ENCODE measurements at regions not wholly inside any gene's neighbourhood (a gene's known extent, or its start where the extent isn't known, plus 50 kb on each side); places are given as distances from the start of the nearest gene placed in this dataset.

GRCh38 chr1:206411321-206411720, 59.0 kb upstream of the IKBKE start:
- no peaks in the 10 kb centered on the region for H3K4me1 ChIP-seq
- H3K27me3 ChIP-seq = no peaks in the 10 kb centered on the region
- no peak for DNase-seq (ENCODE audit: low spot score in 2 of 2)
- peaks cover 22% of the 10 kb centered on the region for H3K36me3 ChIP-seq
- H3K4me3 ChIP-seq = no peak overlapping the region
- TF ChIP-seq POLR2AphosphoS5 (IDR thresholded peaks at IDR 0.05) (no peak), CTCF (IDR thresholded peaks at IDR 0.05) (no peak), EP300 (IDR thresholded peaks at IDR 0.05) (no peak), POLR2A (IDR thresholded peaks at IDR 0.05) (no peak)
- no peaks in the 10 kb centered on the region for H3K9me3 ChIP-seq
- 80% methylated on average over 3 of the region's 3 CpGs for WGBS
- no peak overlapping the region for H3K27ac ChIP-seq

GRCh38 chr1:206415942-206416341, 54.3 kb upstream of the IKBKE start:
- H3K27ac ChIP-seq = no peak overlapping the region
- no peak overlapping the region for H3K4me3 ChIP-seq
- 57% methylated on average over 6 of the region's 6 CpGs for WGBS
- TF ChIP-seq EP300 (IDR thresholded peaks at IDR 0.05) (no peak), CTCF (IDR thresholded peaks at IDR 0.05) (no peak), POLR2AphosphoS5 (IDR thresholded peaks at IDR 0.05) (no peak), POLR2A (IDR thresholded peaks at IDR 0.05) (no peak)
- no peak for DNase-seq (ENCODE audit: low spot score in 2 of 2)
- no peaks in the 10 kb centered on the region for H3K9me3 ChIP-seq
- H3K36me3 ChIP-seq = peaks cover 42% of the 10 kb centered on the region
- H3K4me1 ChIP-seq = no peaks in the 10 kb centered on the region
- no peaks in the 10 kb centered on the region for H3K27me3 ChIP-seq

- 92% methylated on average over 7 of the region's 7 CpGs for WGBS
- TF ChIP-seq POLR2AphosphoS5 (IDR thresholded peaks at IDR 0.05) = no peak
- no peak for TF ChIP-seq POLR2A (IDR thresholded peaks at IDR 0.05)
- TF ChIP-seq CTCF (IDR thresholded peaks at IDR 0.05) = no peak
- no peak for TF ChIP-seq EP300 (IDR thresholded peaks at IDR 0.05)
- no peaks in the 10 kb centered on the region for H3K27me3 ChIP-seq
- H3K36me3 ChIP-seq = peaks cover 58% of the 10 kb centered on the region
- no peak overlapping the region for H3K4me3 ChIP-seq
- H3K9me3 ChIP-seq = no peaks in the 10 kb centered on the region
- no peaks in the 10 kb centered on the region for H3K4me1 ChIP-seq
- DNase-seq (ENCODE audit: low spot score in 2 of 2) = no peak
- H3K27ac ChIP-seq = no peak overlapping the region
These were observed 52.3 kb upstream of the IKBKE start for GRCh38 chr1:206417774-206418614.

- no peak overlapping the region for H3K4me3 ChIP-seq
- no peaks in the 10 kb centered on the region for H3K4me1 ChIP-seq
- H3K36me3 ChIP-seq = peaks cover 68% of the 10 kb centered on the region
- H3K9me3 ChIP-seq = no peaks in the 10 kb centered on the region
- no peak overlapping the region for H3K27ac ChIP-seq
- WGBS = 90% methylated on average over 2 of the region's 2 CpGs
- no peaks in the 10 kb centered on the region for H3K27me3 ChIP-seq
- no peak for DNase-seq (ENCODE audit: low spot score in 2 of 2)
- TF ChIP-seq POLR2A (IDR thresholded peaks at IDR 0.05) (no peak), CTCF (IDR thresholded peaks at IDR 0.05) (no peak), POLR2AphosphoS5 (IDR thresholded peaks at IDR 0.05) (no peak), EP300 (IDR thresholded peaks at IDR 0.05) (no peak)
These were observed 51.0 kb upstream of the IKBKE start for GRCh38 chr1:206419250-206419649.

GRCh38 chr1:206419783-206420182, 50.5 kb upstream of the IKBKE start:
- no peaks in the 10 kb centered on the region for H3K27me3 ChIP-seq
- H3K27ac ChIP-seq = no peak overlapping the region
- no peaks in the 10 kb centered on the region for H3K4me1 ChIP-seq
- H3K36me3 ChIP-seq = peaks cover 68% of the 10 kb centered on the region
- H3K9me3 ChIP-seq = no peaks in the 10 kb centered on the region
- DNase-seq (ENCODE audit: low spot score in 2 of 2) = no peak
- H3K4me3 ChIP-seq = no peak overlapping the region
- WGBS = 62% methylated on average over 2 of the region's 2 CpGs
- no peak for TF ChIP-seq CTCF (IDR thresholded peaks at IDR 0.05)
- no peak for TF ChIP-seq POLR2A (IDR thresholded peaks at IDR 0.05)
- TF ChIP-seq POLR2AphosphoS5 (IDR thresholded peaks at IDR 0.05) = no peak
